Fibroblast of skin of right biceps (primary cell): ENCODE measurements at regions not wholly inside any gene's neighbourhood (a gene's known extent, or its start where the extent isn't known, plus 50 kb on each side); places are given as distances from the start of the nearest gene placed in this dataset.
"Not testable (repeated sequence)": the region's sequence is repeated elsewhere in the genome, so short reads cannot be mapped to it uniquely, and the experiment has no call there.

Experiments used
- DNase-seq: peaks from one replicate; pipeline ENCODE4 v3.0.0-alpha.2; 2013

DNA sequence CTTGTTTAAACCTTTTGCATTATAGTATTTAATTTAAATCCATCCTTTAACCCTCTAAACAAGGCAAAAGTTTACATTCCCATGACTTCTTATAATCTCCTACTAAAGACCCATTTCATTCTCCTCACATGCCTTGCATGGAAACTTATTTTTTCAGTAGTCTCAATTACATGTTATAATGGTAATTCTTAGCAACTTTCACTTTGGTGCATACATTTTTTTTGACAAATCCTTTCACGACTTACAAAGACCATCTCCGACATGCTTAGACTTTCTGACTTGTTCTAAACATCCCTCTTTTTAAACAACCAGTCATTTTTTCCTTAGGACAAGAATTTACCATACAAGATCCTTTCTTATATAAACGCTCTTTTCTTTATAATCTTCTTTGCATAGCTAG, 615.4 kb upstream of the GBE1 start:
- peak; percentile 1 for DNase-seq

DNA sequence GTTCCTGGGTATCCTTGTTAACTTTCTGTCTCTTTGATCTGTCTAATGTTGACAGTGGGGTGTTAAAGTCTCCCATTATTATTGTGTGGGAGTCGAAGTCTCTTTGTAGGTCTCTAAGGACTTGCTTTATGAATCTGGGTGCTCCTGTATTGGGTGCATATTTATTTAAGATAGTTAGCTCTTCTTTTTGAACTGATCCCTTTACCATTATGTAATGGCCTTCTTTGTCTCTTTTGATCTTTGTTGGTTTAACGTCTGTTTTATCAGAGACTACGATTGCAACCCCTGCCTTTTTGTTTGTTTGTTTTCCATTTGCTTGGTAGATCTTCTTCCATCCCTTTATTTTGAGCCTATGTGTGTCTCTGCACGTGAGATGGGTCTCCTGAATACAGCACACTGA, 612.4 kb upstream of the GBE1 start:
- not testable (repeated sequence) for DNase-seq

DNA sequence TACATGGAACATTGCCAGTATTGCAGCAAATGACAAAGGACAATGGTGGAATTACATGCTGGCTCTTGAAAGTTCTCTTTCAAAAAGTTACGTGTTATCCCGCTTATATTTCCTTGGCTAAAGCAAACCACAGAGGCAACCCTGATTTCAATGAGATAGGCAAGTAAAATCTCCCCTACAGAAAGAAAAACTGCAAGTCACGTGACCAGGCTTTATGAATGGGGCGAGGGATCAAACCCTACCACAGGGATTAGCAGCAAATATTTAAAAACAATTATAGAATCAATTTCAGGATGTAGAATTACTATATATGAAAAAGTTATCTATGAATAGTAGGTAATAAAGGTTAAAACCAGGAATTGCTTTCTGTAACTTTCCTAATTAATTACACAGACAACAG, 603.4 kb upstream of the GBE1 start:
- DNase-seq: no peak

DNA sequence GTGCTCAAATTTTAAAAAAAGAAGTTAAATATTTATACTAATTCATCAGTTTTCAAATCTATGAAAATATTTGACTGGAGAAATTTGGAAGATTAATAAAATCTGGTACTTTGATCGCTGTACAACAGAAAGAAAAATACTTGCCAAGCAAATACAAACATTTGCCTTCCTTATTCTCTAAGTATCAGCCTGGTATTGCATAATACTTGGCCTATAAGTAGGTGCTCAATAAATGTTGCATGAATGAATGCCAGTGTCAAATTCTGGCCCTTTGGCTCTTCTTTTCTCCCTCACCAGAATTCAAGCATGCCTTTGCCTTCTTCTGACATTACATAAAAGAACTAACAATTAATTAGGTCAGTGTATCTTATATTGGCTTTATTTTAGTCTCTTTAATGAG, 601.7 kb upstream of the GBE1 start:
- no peak for DNase-seq

DNA sequence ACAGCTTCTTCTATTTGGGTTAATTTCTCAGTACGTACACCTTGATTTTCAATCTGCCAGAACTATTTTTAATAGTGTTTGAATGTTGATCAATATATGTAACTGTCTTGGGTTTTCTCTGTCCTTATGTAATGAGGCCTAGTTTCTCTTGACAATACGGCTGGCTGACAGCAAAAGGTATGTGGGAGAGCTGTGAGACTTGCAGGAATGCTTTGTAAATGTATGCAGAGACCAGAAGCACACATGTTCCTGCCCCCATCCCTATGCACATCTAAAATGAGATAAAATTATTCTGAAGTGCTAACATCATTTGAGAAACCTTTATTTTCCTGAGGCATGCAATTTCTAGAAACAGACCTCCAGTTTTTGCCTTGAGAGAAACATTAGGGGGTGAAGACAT, 593.8 kb upstream of the GBE1 start:
- DNase-seq: no peak

DNA sequence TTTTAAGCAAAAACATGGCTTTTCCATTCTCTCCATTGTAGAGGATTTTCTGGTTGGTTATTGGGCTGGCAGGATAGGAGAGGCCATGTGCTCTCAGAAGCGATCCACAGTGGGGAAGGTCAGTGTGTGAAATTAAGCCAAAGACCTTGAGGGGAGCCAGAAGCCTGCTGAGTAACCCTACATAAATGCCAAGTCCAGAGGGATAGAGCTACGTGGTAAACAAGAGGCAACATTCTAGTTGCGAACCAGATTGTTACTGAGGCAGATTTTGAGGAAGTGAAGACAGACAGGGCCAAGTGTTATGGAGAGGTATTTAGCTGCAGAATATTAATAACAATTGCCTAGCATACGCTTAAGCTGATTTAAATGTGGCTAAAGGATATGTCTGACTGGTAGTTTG, 592.8 kb upstream of the GBE1 start:
- DNase-seq: no peak

DNA sequence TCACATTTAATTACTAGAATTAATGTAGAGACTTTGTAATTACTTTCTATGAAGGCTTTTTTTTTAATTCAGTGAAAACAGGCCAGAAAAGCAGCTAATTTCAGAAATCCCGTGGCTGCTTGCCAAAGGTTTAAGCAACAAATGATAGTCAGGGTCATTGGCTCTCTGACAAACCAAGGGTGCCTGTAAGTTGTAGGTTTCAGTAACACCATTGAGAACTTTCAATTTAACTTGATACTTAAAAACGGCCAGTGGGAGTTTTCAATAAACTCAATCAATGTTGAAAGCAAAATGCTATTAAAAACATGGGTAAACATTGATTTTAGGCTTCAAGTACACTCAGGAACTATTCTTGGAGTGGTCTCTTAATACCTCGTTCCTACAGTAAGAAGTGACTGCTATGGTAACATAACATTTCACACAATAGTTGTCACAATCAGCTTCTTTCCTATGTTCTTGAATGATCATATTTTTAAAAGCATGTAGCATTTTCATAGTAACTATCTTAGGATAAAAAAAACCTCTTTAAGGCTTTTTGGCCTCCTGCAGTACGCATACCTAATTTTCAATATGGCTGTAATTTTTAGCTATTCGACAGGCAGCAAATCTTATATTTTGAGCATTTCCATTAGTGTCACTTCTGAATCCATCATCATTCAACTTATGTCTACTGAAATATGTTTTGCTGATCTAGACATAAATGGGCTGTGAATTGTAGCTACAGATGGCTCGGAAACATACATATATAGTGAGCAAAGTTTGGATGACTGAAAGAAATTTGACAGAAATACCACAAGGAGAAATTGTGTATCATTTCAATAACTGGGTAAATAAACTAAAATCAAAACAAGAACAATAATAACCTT, 592.1 kb upstream of the GBE1 start:
- DNase-seq: no peak

DNA sequence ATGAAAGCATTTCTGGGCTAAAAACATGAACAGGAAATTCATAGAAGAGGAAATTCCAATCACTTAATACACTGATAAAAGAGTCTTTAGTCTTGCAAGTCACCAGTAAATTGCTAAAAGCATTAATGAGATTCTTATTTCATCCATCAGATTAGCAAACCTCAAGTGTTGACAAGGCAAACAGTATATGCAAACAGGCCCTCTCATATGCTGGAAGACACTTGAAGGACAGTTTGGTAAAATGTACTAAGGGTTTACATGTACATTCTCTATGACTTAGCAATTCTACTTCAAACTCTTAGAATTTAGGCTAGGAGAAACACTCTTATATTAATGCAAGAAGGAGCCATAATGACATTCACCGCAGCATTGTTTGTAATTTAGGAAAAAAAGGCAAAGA, 586.1 kb upstream of the GBE1 start:
- no peak for DNase-seq

DNA sequence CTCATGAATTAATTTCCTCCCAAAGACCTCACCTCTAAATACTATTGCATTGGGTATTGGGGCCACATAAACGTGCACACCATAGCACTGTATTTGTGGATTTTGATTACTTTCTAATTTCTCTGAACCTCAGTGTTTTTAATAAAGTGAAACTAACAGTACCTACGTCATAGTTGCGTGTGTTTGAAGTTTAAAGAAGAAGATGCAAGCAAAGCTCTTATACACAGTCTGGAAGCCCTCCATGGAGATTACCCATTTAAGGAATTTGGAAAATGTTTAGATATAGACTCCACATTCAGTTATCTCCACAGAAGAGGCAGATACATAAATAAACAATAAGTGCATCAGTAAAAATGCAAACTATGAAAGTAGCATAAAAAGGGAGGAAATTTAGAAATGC, 581.1 kb upstream of the GBE1 start:
- no peak for DNase-seq

DNA sequence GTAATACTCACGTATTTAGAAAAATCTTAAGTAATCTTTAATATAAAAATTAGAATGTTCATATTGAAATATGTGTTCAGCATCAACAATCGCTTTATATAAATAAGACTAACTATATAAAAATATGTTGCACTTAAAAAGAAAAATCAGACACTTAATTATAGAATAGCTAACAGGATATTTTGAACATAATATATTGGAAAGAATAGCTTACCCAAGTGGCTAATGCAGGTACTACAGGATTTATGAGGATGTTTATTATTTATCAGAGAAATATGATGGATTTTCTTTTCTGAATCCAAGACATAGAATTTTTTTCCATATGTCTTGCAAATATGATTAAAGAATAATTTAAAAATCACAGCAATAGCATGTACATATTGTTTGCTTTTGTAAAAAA, 567.9 kb upstream of the GBE1 start:
- no peak for DNase-seq

DNA sequence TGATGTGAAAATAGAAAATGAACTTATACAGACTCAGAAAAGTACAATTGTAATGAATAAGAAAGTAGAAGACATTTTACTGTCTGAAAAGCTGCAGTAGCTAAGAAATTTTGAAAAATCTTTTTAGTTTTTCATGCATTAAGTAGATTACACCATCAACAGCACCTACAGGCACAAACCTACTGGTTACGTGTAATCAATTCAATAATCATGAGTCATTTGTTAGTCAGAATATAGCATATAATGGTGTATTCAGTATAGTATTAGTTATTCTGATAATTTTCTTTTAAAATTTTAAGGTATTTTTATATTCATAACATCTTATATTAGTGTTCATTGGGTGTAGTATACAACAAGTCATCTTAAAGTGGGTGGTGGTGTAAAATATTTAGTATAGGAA, 550.5 kb upstream of the GBE1 start:
- no peak for DNase-seq

DNA sequence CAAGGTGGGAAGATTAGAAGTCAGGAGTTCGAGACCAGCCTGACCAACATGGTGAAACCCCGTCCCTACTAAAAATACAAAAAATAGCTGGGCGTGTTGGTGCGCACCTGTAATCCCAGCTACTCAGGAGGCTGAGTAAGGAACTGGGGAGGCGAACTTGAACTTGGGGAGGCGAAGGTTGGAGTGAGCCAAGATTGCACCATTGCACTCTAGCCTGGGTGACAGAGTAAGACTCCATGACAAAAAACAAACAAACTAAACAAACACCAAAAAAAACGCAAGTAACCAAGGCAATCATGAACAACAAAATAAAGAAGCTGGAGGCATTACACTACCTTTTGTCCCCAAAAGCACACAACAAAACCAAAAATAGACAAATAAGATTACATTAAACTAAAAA, 547.3 kb upstream of the GBE1 start:
- DNase-seq: no peak

DNA sequence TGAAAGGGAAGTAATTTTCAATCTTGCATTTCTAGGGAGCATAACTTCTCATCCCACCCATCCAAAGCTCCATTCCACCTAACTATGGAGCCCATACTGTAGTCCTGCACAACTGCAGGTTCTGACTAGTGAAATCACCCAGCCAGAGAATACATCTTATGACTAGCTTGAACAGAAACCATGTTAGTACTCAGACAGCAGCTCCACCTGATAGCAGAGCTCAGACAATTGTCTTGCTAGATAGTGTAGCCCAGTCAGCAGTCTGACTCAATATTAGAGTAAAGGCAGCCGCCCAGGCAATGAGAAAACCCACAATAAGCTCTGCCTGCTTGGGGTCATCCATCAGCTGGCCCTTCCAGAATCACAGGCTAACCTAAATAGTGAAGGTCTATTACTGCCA, 544.7 kb upstream of the GBE1 start:
- no peak for DNase-seq

DNA sequence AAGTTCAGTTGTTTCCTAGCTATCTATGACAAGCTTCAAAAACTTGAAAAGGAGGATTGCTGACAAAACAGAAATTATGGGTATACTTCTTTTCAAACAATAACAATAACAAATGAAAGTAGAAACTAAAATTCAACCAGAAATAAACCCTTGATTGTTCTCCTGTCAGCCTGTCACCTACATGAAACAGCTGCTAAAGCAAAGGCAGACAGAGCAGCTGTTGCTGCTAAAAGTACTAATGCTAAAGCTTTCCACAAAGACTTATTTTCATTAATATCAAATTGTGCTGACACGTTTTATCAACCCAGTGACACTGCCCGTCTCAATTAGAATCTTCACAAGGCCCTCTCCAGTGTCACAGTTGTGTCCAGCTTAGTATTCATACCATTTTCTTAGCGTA, 533.2 kb upstream of the GBE1 start:
- DNase-seq: no peak

DNA sequence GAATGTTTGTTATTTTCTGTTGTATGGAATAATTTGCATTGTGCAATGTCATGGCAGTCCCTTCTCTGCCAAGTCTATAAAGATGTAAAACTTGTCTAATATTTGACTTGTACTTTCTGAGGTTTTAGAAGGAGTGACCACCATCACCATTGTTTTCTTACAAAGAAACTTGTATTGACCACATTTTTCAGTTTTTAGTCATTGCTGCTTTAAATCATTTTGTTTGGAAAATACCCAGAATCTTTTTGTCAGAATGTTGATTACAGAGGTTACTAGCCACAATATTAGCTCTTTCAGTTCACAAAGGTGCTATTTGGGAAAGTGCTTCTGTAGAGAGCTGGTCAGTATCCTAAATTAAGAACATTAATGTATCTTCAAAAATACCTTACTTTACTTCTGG, 532.4 kb upstream of the GBE1 start:
- no peak for DNase-seq

DNA sequence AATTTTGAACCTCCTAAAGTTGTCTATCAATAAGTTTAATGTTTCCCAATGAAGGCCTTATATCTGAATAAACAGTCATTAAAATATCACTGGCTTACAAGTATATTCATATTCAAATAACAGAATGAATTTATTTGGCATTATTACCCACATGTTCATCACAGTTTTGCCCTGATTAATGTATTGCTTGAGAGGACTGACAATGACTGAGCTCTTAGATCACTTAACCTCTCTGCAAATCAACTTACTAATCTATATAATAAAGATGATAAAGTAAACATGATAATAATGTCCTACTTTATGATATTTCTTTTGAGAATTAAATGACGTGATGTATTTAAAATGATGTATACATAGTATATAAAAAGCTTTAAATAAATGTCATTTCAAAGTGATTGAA, 532.0 kb upstream of the GBE1 start:
- no peak for DNase-seq

DNA sequence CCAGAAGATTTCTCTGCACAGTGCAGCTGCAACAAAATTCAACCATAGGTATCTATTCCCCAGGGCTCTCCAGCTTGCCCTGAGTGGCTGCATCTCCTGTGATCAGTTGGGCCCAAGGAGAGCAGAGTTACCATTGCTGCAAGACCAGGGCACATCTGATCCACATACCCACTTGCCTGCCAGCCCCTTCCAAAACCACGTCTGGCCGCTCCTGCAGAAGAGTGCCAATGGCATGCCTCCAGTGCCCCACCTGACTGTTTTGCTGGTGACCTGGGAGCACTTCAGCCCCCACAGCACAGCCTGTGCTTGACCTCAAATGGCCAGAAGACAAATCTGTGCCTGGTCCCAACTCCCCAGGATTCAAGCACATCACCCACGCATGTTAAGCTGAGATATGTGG, 526.1 kb upstream of the GBE1 start:
- DNase-seq: no peak

DNA sequence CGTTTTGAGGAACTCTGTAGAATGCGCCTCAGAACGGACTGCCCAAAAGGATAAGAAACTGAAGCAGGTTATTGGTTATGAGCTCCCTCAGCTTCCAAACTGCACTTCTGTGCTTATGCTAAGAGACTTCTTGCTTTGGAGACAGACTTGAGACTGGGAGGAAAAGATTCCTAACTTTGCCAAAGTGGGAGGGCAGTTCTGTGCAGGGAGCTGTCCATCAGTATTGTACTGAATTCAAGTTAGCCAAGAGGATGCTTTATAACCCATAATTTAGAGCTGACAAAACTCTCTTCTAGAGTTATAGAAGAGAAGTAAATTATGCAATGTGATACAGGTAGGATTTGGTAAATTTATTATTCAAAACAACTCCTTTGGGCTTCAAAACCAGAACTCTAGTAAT, 519.8 kb upstream of the GBE1 start:
- DNase-seq: peak; percentile 6

DNA sequence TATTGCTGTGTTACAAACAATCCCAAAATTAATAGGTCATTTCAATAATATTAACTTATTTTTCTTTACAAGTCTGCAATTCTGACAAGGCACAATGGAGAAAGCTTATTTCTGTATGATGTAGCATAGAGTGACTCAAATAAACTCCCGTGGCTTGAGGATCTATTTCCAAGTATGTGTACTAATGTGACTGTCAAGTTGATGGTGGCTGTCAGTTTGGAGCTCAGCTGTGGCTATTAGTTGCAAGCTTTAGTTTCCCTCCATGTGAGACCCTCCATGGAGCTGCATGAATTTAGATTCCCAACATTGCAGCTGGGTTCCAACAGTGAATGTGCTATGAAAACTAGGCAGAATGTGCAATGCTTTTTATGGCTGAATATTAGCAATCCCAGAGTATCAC, 515.5 kb upstream of the GBE1 start:
- no peak for DNase-seq

DNA sequence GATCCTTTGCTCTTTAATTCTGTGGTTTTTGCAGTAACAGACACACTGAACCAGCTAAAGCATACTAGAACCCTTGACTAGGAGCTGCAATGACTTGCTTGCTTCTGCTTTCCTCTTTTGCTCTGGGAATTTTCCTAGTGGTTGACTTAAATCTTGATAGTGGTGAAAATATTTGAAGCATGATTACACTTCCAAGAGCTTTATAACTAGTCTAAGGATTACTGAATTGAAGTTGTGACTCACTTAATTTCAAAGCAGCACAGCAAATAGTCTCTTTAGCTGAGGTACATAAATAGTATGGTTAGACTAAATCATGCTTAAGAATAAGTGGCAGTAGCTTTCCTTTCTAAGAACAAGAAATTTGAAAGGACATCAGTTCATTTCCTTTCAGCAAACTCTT, 513.5 kb upstream of the GBE1 start:
- DNase-seq: peak; percentile 3

DNA sequence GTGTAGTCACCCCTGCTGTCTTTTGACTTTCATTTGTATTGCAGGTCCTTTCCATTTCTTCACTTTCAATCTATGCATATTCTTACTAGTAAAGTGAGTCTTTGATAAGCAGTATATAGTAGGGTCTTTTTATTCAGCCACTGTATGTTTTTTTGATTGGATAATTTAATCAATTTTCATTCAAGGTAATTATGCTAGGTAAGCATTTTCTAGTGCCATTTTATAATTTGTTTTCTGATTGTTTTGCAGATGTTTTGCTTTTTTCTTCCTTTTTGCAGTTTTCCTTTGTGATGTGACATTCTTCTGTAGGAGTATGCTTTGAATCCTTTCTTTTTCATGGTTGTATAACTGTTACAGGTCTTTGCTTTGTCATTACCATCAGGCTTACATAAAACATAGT, 504.3 kb upstream of the GBE1 start:
- no peak for DNase-seq

DNA sequence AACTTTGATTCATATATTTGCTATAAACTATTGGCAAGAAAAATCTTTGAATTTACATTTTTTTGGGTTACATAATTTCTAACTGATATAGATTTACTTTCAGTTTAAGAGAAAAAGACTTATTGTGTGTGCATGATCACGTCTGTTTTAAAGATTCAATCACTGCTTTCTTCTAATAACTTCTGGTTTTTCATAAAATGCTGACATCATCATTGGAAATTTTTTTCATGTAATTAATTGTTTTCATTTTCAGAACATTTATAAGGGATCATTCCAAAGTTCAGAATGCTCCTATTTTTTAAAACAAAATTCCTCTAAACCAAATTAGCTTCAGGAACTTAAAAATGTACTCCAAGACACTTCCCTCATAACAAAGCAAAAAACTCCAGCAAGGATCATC, 500.7 kb upstream of the GBE1 start:
- DNase-seq: no peak

DNA sequence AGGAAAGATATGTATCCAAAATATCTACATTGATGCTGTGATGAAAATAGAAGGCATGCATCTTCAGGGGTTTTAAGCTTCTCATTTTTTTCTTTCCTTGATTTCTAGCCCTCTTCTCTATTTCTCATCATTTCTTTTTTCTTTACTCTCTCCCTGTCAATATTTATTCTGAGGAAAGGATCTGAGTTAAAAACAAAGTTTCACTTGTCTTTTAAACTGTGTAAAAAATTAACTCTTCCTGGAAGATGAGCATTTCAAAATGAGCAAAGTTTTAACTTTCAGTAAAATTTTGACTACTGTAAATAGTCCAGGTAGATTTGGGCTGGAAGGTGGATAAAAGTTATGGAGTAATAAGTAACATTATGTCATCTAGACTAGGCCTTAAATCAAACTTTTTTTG, 500.2 kb upstream of the GBE1 start:
- no peak for DNase-seq

DNA sequence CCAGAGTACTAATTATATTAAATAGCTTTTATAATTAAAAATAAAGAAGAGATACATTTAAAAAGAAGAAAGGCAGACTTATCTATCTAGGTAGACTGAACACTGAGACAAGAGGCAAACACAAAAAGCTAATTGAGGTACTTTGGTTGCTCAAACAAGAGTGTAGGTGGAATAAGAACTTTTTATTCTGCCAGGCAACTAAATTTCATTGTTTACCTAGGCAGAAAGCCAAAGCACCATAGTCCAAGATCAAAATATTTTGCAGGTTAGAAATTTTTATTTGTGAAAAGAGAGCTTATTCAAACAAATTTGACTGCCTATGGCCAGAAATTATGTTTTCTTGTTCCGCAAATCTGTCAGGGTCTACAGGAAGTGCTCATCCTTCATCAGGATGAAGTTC, 499.6 kb upstream of the GBE1 start:
- no peak for DNase-seq

DNA sequence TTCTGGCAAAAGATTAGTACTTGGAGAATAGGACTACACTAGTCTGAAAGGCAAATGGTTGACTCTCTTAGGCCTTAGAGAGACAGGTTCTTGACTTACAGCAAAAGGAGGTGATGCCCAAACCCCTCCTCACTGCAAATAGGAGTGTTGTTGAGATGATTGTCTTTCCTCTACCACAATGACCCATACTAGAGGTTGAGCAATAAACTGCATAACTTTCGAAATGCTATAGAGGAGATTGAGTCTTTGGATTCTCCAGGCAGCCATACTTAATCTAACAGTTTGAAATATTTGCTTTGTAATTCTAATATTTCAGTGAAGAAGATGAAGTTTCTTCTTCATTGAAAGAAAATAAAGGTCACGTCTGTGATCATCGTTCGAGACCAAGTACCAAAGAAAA, 498.5 kb upstream of the GBE1 start:
- no peak for DNase-seq

DNA sequence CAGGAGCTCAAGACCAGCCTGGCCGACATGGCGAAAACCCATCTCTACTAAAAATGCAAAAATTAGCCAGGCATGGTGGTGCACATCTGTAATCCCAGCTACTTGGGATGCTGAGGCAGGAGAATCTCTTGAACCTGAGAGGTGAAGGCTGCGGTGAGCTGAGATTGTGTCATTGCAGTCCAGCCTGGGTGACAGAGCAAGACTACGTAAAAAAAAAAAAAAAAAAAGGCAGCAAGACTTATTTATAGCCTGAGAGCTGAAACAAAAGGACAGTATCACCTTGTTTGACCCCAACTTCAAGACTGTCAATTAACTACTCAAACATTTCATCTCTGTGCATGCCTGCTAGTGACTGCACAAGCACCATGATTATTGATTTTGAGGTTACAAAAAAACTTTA, 478.9 kb upstream of the GBE1 start:
- DNase-seq: no peak
